ENCODE measurements at regions not wholly inside any gene's neighbourhood (a gene's known extent, or its start where the extent isn't known, plus 50 kb on each side); places are given as distances from the start of the nearest gene placed in this dataset.

- DNase-seq (ENCODE audit: low read depth) = no peak
Observed at GRCh38 chr20:24261351-24261750, 208.1 kb upstream of the SYNDIG1 start.

- DNase-seq (ENCODE audit: low read depth) = no peak
Observed at GRCh38 chr20:24257171-24257570, 212.3 kb upstream of the SYNDIG1 start.

GRCh38 chr20:24256307-24256706, 213.1 kb upstream of the SYNDIG1 start:
- no peak for DNase-seq (ENCODE audit: low read depth)

- DNase-seq (ENCODE audit: low read depth) = no peak
Observed at GRCh38 chr20:24254480-24254879, 214.9 kb upstream of the SYNDIG1 start.

GRCh38 chr20:24253321-24253720, 216.1 kb upstream of the SYNDIG1 start:
- DNase-seq (ENCODE audit: low read depth) = no peak

GRCh38 chr20:24245094-24245493, 224.3 kb upstream of the SYNDIG1 start:
- no peak for DNase-seq (ENCODE audit: low read depth)

- no peak for DNase-seq (ENCODE audit: low read depth)
Observed at GRCh38 chr20:24242763-24243162, 226.7 kb upstream of the SYNDIG1 start.

GRCh38 chr20:24241466-24241865, 228.0 kb upstream of the SYNDIG1 start:
- DNase-seq (ENCODE audit: low read depth) = no peak

GRCh38 chr20:24236963-24237362, 232.5 kb upstream of the SYNDIG1 start:
- no peak for DNase-seq (ENCODE audit: low read depth)

GRCh38 chr20:24236201-24236600, 233.2 kb upstream of the SYNDIG1 start:
- no peak for DNase-seq (ENCODE audit: low read depth)

GRCh38 chr20:24235296-24236175, 233.9 kb upstream of the SYNDIG1 start:
- no peak for DNase-seq (ENCODE audit: low read depth)

- DNase-seq (ENCODE audit: low read depth) = no peak
Observed at GRCh38 chr20:24227600-24227999, 239.0 kb upstream of the GGTLC1 start.

- no peak for DNase-seq (ENCODE audit: low read depth)
Observed at GRCh38 chr20:24212494-24212893, 223.9 kb upstream of the GGTLC1 start.

- DNase-seq (ENCODE audit: low read depth) = no peak
Observed at GRCh38 chr20:24211972-24212371, 223.4 kb upstream of the GGTLC1 start.

- no peak for DNase-seq (ENCODE audit: low read depth)
Observed at GRCh38 chr20:24210356-24210755, 221.8 kb upstream of the GGTLC1 start.

- DNase-seq (ENCODE audit: low read depth) = no peak
Observed at GRCh38 chr20:24208652-24209051, 220.1 kb upstream of the GGTLC1 start.

- DNase-seq (ENCODE audit: low read depth) = no peak
Observed at GRCh38 chr20:24207803-24208300, 219.3 kb upstream of the GGTLC1 start.

GRCh38 chr20:24206995-24207394, 218.4 kb upstream of the GGTLC1 start:
- peak; percentile 1 for DNase-seq (ENCODE audit: low read depth)

GRCh38 chr20:24203526-24204183, 215.1 kb upstream of the GGTLC1 start:
- DNase-seq (ENCODE audit: low read depth) = no peak

- no peak for DNase-seq (ENCODE audit: low read depth)
Observed at GRCh38 chr20:24199501-24199900, 210.9 kb upstream of the GGTLC1 start.

- DNase-seq (ENCODE audit: low read depth) = no peak
Observed at GRCh38 chr20:24194143-24194542, 205.6 kb upstream of the GGTLC1 start.

GRCh38 chr20:24190905-24191304, 202.3 kb upstream of the GGTLC1 start:
- no peak for DNase-seq (ENCODE audit: low read depth)

- no peak for DNase-seq (ENCODE audit: low read depth)
Observed at GRCh38 chr20:24185791-24186190, 197.2 kb upstream of the GGTLC1 start.
